ENCODE measurements at regions not wholly inside any gene's neighbourhood (a gene's known extent, or its start where the extent isn't known, plus 50 kb on each side); places are given as distances from the start of the nearest gene placed in this dataset.
A peak's percentile ranks its signal among the peaks of the same experiment; 100 is the strongest.
"Not testable (repeated sequence)": the region's sequence is repeated elsewhere in the genome, so short reads cannot be mapped to it uniquely, and the experiment has no call there.

DNA sequence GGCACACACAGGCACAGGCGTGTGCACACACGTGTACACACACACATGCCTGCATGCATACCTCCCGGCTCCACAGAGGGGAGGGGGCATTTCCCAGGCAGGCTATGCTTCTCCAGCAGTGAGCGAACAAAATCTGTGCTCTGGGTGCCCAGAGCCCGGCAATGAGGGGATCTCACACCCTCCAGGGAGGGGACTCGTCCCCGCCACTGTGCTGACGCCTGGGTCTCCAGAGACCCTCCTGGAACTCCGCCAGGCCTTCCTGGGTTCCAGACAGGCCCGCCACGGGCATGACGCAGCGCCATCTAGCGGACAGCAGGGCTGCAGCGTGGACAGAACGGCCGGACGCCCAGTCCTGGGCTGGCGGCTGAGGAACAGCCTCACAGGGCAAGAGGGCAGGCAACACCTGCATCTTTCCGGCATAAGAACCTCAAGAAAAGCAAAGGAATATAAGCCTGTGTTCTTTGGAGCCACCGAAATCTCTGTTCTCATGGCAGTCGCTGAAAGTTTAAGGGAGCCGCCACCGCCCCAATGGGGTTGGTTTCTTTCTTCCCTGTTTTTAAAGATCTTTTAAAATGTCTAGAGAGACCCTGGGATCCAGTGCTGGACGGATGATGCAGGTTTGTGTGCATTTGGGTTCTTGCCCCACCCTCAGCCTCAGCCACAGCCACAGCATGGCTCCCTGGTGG lies 135.6 kb upstream of the PPP1R26 start:
- DNase-seq = peak in 1 of 2 experiments; percentile 8

GRCh38 chr9:135344523-135344901 lies 135.1 kb upstream of the PPP1R26 start:
- no peak for DNase-seq

- DNase-seq = no peak
Observed at GRCh38 chr9:135344915-135345500, 134.6 kb upstream of the PPP1R26 start.

- no peak for DNase-seq
Observed at GRCh38 chr9:135345775-135346433, 133.7 kb upstream of the PPP1R26 start.

GRCh38 chr9:135346438-135347050 lies 133.0 kb upstream of the PPP1R26 start:
- no peak for DNase-seq

DNA sequence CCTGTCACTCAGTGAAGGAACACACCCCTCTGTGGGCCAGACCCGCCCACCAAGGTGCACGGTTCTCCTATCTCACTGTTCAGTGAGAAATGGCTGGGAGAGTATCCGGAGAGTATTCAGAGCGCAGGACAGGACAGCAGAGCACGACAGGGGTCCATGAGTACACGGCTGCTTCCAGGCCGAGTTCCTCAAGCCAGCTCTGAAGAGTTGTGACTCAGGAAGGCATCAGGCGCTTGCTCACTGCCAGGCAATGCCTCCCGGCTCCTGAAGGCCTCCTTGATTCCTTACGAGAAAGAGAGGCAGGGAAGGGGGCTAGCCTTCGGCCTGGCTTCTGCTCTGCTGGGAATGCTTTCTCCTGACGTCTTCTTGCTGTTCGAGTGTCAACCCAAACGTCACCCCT lies 132.1 kb upstream of the PPP1R26 start:
- DNase-seq = no peak

GRCh38 chr9:135348076-135348787 lies 131.3 kb upstream of the PPP1R26 start:
- DNase-seq = no peak

DNA sequence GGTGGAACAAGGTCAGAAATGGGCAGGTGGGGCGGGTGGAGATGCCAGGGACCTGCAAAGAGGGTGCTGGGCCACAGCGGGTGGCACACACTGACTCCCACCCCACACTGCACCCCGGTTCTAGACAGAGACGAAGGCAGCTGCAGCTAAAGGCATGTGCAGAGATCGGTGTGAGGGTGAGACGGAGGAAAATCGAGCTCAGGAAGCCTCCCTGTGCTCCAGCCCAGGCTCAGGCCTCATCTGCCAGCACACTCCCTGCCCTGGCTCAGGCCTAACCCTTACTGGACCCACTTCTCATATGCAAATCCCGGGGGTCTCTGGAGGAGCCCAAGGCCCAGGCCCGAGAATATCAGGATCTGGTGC lies 130.8 kb upstream of the PPP1R26 start:
- DNase-seq = no peak

DNA sequence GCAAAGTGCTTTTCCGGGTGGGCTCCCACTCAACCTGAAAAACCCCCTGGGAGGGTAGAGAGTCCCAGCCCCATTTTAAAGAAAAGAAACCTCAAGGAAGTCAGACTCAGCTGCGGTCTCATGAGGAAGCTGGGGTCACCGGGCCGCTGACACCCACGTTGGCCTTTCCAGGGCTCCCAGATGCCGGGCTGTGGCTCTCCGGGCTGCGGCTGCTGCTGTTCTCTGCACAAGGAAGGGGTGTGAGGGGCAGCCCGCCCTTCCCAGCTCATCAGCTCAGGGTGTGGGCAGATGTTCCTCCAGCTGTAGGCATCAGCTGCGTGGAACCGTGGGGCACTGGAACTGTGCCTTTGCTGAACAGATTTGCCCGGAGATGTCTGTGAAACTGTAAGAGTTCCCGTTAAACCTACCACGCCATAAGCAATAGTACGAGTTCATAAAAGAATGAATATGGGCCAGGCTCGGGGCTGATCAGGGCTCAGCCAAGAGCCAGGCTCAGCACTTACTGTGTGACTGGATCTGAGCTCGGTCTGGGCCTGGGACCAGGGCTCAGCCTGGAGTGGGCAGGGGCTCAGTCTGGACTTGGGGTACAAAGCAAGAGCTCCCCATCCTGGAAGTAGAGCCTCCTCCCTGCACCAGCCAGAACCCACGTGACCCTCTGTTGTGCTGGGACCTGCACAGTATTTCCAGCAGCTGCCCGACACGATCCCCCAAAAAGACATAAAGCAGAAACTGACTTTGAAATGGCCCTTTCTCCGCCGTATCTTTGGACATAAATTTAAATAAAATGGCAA lies 130.2 kb upstream of the PPP1R26 start:
- DNase-seq = no peak

DNA sequence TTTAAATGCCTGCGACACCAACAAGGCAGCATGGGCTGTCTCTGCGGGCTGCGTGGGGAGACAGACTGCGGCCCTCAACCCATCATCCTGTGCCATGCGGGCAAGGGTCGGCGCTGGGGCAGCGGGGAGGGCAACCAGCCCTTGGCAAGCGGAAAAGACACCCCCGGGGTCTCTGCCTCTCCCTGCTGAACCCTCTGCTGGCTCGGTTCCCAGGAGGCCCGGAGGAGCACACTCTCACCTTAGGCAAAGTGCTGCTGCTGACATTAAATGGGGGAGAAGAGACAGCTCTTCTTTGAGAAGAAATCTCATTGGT lies 129.6 kb upstream of the PPP1R26 start:
- no peak for DNase-seq

DNA sequence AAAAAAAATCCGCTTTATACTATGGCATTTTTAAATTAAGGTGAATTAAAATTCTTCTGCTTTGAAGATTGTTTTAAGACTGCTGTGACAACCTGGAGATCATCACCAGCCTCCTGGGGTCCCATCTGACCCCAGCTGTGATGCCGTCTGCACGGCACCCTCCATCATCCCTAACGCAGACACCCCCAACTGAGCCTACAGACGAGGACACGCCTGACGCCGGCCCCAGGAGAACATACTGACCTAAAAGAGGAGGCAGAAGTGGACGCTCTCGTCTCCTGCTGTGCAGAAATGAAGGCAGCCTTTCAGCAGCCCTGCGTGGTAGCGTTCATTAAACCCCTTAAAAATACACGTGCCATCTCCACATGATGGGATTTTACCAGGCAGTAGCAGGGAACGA lies 125.6 kb upstream of the PPP1R26 start:
- no peak for DNase-seq

GRCh38 chr9:135355521-135356011 lies 124.0 kb upstream of the PPP1R26 start:
- peak in 1 of 2 experiments; percentile 32 for DNase-seq

DNA sequence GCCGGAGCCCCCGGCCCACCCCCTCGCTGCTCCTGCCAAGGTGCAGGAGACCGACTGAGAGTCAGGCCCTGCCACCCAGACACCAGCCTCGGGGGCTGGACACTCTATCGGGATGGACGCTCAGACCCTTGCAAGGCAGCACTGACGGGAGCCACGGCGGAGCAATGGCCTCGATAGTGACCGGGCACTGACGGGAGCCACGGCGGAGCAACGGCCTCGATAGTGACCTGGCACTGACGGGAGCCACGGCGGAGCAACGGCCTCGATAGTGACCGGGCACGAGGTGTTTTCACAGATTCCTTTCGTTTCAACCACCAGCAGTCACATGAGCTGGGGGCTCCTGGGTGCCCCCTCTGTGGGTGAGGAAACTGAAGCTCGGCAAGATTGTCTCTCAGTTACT lies 123.6 kb upstream of the PPP1R26 start:
- DNase-seq = no peak

- DNase-seq = no peak
Observed at GRCh38 chr9:135356796-135357195, 122.8 kb upstream of the PPP1R26 start.

- no peak for DNase-seq
Observed at GRCh38 chr9:135357863-135358551, 121.6 kb upstream of the PPP1R26 start.

- DNase-seq = no peak
Observed at GRCh38 chr9:135358552-135358940, 121.0 kb upstream of the PPP1R26 start.

GRCh38 chr9:135359764-135360163 lies 119.8 kb upstream of the PPP1R26 start:
- DNase-seq = no peak

GRCh38 chr9:135360617-135361016 lies 119.0 kb upstream of the PPP1R26 start:
- DNase-seq = no peak

DNA sequence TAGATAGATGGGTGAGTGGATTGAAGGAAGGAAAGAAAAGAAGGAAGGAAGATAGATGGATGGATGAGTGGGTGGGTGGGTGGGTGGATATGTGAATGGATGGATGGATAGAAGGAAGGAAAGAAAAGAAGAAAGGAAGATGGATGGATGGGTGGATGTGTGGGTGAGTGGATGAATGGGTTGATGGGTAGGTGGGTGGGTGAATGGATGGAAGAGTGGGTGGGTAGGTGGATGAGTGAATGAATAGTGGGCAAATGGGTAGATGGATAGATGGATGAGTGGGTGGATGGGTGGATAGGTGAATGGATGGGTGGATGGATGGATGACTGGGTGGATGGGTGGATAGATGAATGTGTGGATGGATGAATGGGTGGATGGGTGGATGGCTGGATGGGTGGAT lies 117.9 kb upstream of the PPP1R26 start:
- DNase-seq = not testable (repeated sequence)

GRCh38 chr9:135363596-135363995 lies 116.0 kb upstream of the PPP1R26 start:
- DNase-seq = no peak

DNA sequence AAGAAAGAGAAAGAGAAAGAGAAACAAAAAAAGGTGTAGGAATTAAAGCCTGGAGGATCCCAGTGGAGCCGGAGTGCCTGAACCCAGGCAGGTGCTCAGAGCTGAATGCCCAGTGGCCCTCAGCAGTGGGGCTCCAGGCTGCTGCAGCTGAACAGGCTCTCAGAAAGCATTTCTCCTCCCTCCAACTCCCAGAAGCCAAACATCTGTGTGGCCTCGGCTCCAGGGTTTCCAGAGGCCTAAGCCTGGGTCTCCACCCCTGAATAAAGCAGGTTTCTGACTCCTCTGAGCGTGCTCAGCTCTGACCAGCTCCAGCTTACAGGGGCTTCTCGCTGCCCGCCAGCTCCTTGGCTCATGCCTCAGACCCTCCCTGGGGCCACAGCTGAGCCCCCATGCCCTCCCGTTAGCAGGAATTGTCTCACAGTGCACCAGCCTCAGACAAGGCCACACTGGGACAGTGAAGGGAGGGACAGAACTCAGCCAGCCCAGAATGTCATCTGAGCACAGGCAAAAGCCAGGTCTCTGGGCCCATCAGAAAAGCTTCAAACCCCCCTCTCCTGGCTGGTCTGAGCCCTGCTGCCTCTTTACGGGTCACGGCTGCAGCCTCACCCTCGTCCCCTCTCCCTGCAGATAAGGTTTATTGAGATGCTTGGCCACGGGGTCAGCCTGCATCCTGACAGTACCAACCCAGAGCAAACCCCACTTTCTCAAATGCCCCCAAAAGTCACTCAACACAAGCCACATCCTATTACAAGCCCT lies 114.4 kb upstream of the PPP1R26 start:
- DNase-seq = no peak

Data from NCI-H2081 (cell line).